Fibroblast of lung (primary cell): ENCODE measurements at regions not wholly inside any gene's neighbourhood (a gene's known extent, or its start where the extent isn't known, plus 50 kb on each side); places are given as distances from the start of the nearest gene placed in this dataset.

ENCODE experiments used
- CTCF ChIP-seq, 2 donors: IDR thresholded peaks in 1 of 2; conservative IDR thresholded peaks in 1 of 2; 1 replicate in 1 of 2; 2 replicates in 1 of 2; pipeline ENCODE4 v1.5.1; 2011 to 2012; ENCODE audit warnings: low read length in 2 of 2, control low read depth in 1 of 2, inconsistent platforms in 1 of 2, low read depth in 1 of 2, mild to moderate bottlenecking in 1 of 2
- EZH2 ChIP-seq: IDR thresholded peaks from 2 replicates; pipeline ENCODE4 v1.5.1; 2012; ENCODE audit warnings: low read length, control low read depth, mild to moderate bottlenecking; ENCODE audit errors: missing control alignments

- TF ChIP-seq CTCF (conservative IDR thresholded peaks at IDR 0.05 in 1 of 2, IDR thresholded peaks at IDR 0.05 in 1 of 2; ENCODE audit: low read depth in 1 of 2, low read length in 2 of 2), result no peak
- no peak for TF ChIP-seq EZH2
Measured at GRCh38 chr2:138137949-138138348, 173.7 kb downstream of the HNMT start.
